ENCODE measurements at regions not wholly inside any gene's neighbourhood (a gene's known extent, or its start where the extent isn't known, plus 50 kb on each side); places are given as distances from the start of the nearest gene placed in this dataset.

DNA sequence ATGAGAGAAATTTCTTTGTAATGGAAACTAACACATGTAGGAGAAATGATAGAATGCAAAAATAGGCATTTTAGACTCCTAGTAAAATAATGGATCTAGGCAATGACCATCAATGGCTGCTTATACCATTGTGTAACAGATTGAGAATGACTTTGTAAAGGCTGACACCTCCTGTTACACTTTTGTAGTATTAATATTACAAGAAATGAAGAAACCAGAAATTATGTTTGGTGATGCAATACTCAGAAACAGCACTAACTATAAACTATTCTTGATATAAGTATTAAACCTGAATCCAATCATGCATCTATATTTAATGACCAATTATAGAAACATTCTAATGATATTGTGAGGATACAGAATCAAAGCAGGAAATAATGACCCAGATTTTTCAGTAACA lies 108.5 kb upstream of the CNTN1 start:
- Histone ChIP-seq H3K9me3 (ENCODE audit: control insufficient read depth in 2 of 2, insufficient read depth in 1 of 2, low read length in 1 of 2) (peaks cover 2 to 13% of the 10 kb centered on the region in 2 donors), H3K4me1 (ENCODE audit: control insufficient read depth in 2 of 2, insufficient read depth in 2 of 2, low read length in 2 of 2) (no peaks in the 10 kb centered on the region)

DNA sequence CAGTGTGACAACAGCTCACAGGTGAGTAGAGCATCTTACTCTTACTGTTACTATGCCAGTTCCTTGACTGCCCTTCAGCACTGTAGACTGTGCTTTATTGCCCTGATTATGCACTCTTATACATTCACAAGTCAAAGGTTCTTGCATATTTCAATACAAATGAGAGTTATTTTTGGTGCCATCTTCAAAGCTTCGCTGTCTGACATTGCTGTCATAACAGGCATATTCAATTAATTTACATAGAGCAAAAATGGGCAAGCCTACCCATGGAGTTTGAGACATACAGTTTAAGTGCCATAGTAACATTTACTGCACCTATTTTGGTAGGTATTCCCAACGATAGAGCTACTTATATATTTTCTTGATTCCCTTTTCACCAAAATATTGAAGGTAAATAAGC lies 107.5 kb upstream of the CNTN1 start:
- Histone ChIP-seq H3K9me3 (ENCODE audit: control insufficient read depth in 2 of 2, insufficient read depth in 1 of 2, low read length in 1 of 2) (peaks cover 2 to 13% of the 10 kb centered on the region in 2 donors), H3K4me1 (ENCODE audit: control insufficient read depth in 2 of 2, insufficient read depth in 2 of 2, low read length in 2 of 2) (no peaks in the 10 kb centered on the region), H3K36me3 (ENCODE audit: control insufficient read depth in 2 of 2, insufficient read depth in 2 of 2, low read length in 1 of 2) (no peaks in the 10 kb centered on the region), H3K27me3 (ENCODE audit: control insufficient read depth in 2 of 2, insufficient read depth in 1 of 2, low read length in 1 of 2) (no peaks in the 10 kb centered on the region), H3K4me3 (ENCODE audit: low read length in 2 of 2) (no peak overlapping the region), H3K27ac (ENCODE audit: low read depth in 1 of 2, low read length in 1 of 2) (no peak overlapping the region)
- no peak for DNase-seq (ENCODE audit: low read depth in 6 of 9, low spot score in 9 of 9)
- 63% methylated on average over 2 of the region's 2 CpGs for WGBS

More for the DNA sequence above, 108.5 kb upstream of the CNTN1 start:
- Histone ChIP-seq H3K4me3 (ENCODE audit: low read length in 2 of 2) (no peak overlapping the region), H3K36me3 (ENCODE audit: control insufficient read depth in 2 of 2, insufficient read depth in 2 of 2, low read length in 1 of 2) (no peaks in the 10 kb centered on the region), H3K27ac (ENCODE audit: low read depth in 1 of 2, low read length in 1 of 2) (no peak overlapping the region), H3K27me3 (ENCODE audit: control insufficient read depth in 2 of 2, insufficient read depth in 1 of 2, low read length in 1 of 2) (no peaks in the 10 kb centered on the region)
- no peak for DNase-seq (ENCODE audit: low read depth in 6 of 9, low spot score in 9 of 9)

DNA sequence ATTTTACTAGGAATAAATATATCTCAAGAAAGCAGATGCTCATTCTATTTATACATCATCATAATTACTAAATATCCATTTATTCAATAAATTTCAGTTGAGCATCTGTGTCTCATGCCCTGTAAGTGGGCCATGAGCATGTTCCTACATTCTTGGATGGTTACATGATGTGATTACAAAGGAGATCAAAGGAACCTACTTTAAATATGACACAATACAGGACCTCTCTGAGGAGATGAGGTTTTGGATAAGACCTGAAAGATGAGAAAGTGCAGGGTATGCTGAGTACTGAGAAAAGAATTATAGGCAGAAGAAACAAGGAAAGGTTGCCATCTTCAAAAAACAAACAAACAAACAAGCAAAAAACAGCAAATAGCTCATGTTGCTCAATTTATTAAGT lies 105.4 kb upstream of the CNTN1 start:
- peaks cover 2 to 3% of the 10 kb centered on the region in 2 donors for H3K9me3 ChIP-seq (ENCODE audit: control insufficient read depth in 2 of 2, insufficient read depth in 1 of 2, low read length in 1 of 2)
- H3K4me1 ChIP-seq (ENCODE audit: control insufficient read depth in 2 of 2, insufficient read depth in 2 of 2, low read length in 2 of 2), result no peaks in the 10 kb centered on the region
- H3K36me3 ChIP-seq (ENCODE audit: control insufficient read depth in 2 of 2, insufficient read depth in 2 of 2, low read length in 1 of 2), result no peaks in the 10 kb centered on the region
- H3K27ac ChIP-seq (ENCODE audit: low read depth in 1 of 2, low read length in 1 of 2), result no peak overlapping the region
- no peak overlapping the region for H3K4me3 ChIP-seq (ENCODE audit: low read length in 2 of 2)
- no peak for DNase-seq (ENCODE audit: low read depth in 6 of 9, low spot score in 9 of 9)
- H3K27me3 ChIP-seq (ENCODE audit: control insufficient read depth in 2 of 2, insufficient read depth in 1 of 2, low read length in 1 of 2), result no peaks in the 10 kb centered on the region

DNA sequence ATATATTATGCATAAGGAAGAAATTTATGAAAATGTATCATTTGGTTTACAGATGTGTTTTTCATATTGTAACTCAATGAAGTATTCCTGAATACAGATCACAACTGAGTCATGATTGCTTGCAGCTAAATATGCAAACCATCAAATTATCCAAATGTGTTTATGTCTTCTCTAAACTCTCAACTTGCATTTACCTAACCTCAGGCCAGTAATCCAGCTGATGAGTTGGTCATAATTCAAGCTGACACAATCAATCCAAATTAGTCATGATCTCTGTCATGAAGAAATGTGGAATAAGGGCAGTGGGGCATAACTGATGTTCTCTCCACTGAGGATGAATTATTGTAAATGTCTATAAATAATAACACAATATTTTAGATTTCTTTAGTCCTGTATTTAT lies 104.8 kb upstream of the CNTN1 start:
- no peak for DNase-seq (ENCODE audit: low read depth in 6 of 9, low spot score in 9 of 9)
- Histone ChIP-seq H3K27me3 (ENCODE audit: control insufficient read depth in 2 of 2, insufficient read depth in 1 of 2, low read length in 1 of 2) (no peaks in the 10 kb centered on the region), H3K27ac (ENCODE audit: low read depth in 1 of 2, low read length in 1 of 2) (no peak overlapping the region), H3K4me3 (ENCODE audit: low read length in 2 of 2) (no peak overlapping the region), H3K9me3 (ENCODE audit: control insufficient read depth in 2 of 2, insufficient read depth in 1 of 2, low read length in 1 of 2) (no peaks in the 10 kb centered on the region), H3K4me1 (ENCODE audit: control insufficient read depth in 2 of 2, insufficient read depth in 2 of 2, low read length in 2 of 2) (no peaks in the 10 kb centered on the region), H3K36me3 (ENCODE audit: control insufficient read depth in 2 of 2, insufficient read depth in 2 of 2, low read length in 1 of 2) (no peaks in the 10 kb centered on the region)

DNA sequence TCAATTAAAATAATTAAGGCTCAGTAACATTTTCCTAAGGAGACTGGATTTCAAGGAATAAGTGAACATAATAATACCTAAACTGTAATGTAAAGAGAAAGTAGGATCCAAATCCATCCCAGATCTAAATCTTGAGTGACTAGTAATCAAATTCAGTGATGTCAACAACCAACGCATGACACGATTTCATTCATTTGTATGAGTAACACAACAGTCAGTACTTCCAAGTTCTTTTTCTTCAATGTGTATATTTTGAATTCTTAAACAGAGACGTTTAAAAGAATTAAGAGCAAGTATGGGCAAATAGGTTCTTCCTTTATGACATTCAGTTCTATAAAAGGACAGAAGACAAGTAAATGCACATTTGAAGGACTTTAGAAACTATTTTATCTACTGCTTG lies 104.3 kb upstream of the CNTN1 start:
- H3K4me3 ChIP-seq (ENCODE audit: low read length in 2 of 2), result no peak overlapping the region

DNA sequence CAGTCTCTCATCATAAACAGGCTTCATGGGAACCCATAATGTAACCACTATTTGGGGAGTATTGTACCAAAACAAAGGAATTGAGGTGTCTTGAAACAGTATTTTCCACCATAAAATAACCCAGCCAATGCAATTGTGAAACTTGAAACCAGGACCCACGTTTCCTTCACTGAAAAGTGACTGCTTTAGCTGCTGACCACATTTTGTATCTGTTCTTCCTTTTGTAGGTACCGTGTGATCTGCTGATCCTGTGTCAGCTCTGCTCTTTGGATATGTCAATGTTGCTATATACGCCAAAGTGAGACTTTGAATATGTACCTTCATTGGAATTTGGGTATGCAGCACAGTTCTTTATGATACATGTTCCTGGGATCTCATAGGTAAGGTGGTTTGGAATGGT lies 95.1 kb upstream of the CNTN1 start:
- WGBS, result 74% methylated on average over 3 of the region's 3 CpGs
- Histone ChIP-seq H3K4me3 (ENCODE audit: low read length in 2 of 2) (no peak overlapping the region), H3K36me3 (ENCODE audit: control insufficient read depth in 2 of 2, insufficient read depth in 2 of 2, low read length in 1 of 2) (no peaks in the 10 kb centered on the region), H3K9me3 (ENCODE audit: control insufficient read depth in 2 of 2, insufficient read depth in 1 of 2, low read length in 1 of 2) (peaks cover 0 to 2% of the 10 kb centered on the region in 2 donors), H3K4me1 (ENCODE audit: control insufficient read depth in 2 of 2, insufficient read depth in 2 of 2, low read length in 2 of 2) (no peaks in the 10 kb centered on the region), H3K27ac (ENCODE audit: low read depth in 1 of 2, low read length in 1 of 2) (no peak overlapping the region), H3K27me3 (ENCODE audit: control insufficient read depth in 2 of 2, insufficient read depth in 1 of 2, low read length in 1 of 2) (no peaks in the 10 kb centered on the region)
- no peak for DNase-seq (ENCODE audit: low read depth in 6 of 9, low spot score in 9 of 9)

More for the DNA sequence above, 104.3 kb upstream of the CNTN1 start:
- no peaks in the 10 kb centered on the region for H3K9me3 ChIP-seq (ENCODE audit: control insufficient read depth in 2 of 2, insufficient read depth in 1 of 2, low read length in 1 of 2)
- whole genome bisulfite sequencing, result 89% methylated on average over 3 of the region's 3 CpGs
- H3K4me1 ChIP-seq (ENCODE audit: control insufficient read depth in 2 of 2, insufficient read depth in 2 of 2, low read length in 2 of 2), result no peaks in the 10 kb centered on the region
- no peak overlapping the region for H3K27ac ChIP-seq (ENCODE audit: low read depth in 1 of 2, low read length in 1 of 2)
- no peaks in the 10 kb centered on the region for H3K36me3 ChIP-seq (ENCODE audit: control insufficient read depth in 2 of 2, insufficient read depth in 2 of 2, low read length in 1 of 2)
- no peaks in the 10 kb centered on the region for H3K27me3 ChIP-seq (ENCODE audit: control insufficient read depth in 2 of 2, insufficient read depth in 1 of 2, low read length in 1 of 2)
- DNase-seq (ENCODE audit: low read depth in 6 of 9, low spot score in 9 of 9), result no peak

DNA sequence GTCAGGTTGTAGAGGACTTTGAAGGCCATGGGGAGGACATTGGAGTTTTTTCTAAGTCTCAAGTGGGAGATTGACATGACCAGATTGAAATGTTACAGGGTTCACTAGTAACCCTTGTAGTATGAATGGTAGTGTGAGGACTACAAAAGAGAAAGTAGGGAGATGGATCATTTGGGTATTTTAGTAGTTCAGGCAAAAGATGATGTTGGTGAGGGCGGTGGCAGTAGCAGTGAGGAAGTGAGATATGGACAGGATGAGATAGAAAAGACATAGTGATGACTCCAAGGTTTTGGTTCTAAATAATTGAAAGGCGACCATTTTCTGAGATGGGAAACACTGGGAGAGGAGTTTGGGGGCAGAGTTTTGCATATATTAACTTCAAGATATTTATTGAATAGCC lies 94.2 kb upstream of the CNTN1 start:
- no peak for DNase-seq (ENCODE audit: low read depth in 6 of 9, low spot score in 9 of 9)
- Histone ChIP-seq H3K36me3 (ENCODE audit: control insufficient read depth in 2 of 2, insufficient read depth in 2 of 2, low read length in 1 of 2) (no peaks in the 10 kb centered on the region), H3K27me3 (ENCODE audit: control insufficient read depth in 2 of 2, insufficient read depth in 1 of 2, low read length in 1 of 2) (no peaks in the 10 kb centered on the region), H3K4me1 (ENCODE audit: control insufficient read depth in 2 of 2, insufficient read depth in 2 of 2, low read length in 2 of 2) (no peaks in the 10 kb centered on the region), H3K27ac (ENCODE audit: low read depth in 1 of 2, low read length in 1 of 2) (no peak overlapping the region), H3K9me3 (ENCODE audit: control insufficient read depth in 2 of 2, insufficient read depth in 1 of 2, low read length in 1 of 2) (peaks cover 0 to 2% of the 10 kb centered on the region in 2 donors), H3K4me3 (ENCODE audit: low read length in 2 of 2) (no peak overlapping the region)
- 91% methylated on average over 2 of the region's 2 CpGs for WGBS

DNA sequence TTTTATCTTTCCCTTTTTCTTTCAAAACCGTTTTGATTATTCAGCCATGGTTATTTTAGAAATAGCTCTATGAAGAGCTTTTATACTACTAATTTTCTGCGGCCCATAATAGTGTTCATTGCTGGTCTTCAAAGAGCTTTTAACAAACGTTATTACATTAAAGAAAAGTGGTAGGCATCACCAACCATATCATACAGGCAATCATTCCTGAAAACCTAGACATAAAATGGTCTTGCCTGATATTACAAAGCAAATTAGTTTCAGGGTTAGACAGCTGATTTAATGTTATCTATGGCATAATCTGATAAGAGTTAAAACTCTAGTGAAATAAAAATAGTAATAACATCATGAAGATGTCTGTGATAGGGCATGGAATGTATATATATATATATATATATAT lies 89.7 kb upstream of the CNTN1 start:
- Histone ChIP-seq H3K9me3 (ENCODE audit: control insufficient read depth in 2 of 2, insufficient read depth in 1 of 2, low read length in 1 of 2) (no peaks in the 10 kb centered on the region), H3K27me3 (ENCODE audit: control insufficient read depth in 2 of 2, insufficient read depth in 1 of 2, low read length in 1 of 2) (no peaks in the 10 kb centered on the region), H3K27ac (ENCODE audit: low read depth in 1 of 2, low read length in 1 of 2) (no peak overlapping the region), H3K4me1 (ENCODE audit: control insufficient read depth in 2 of 2, insufficient read depth in 2 of 2, low read length in 2 of 2) (no peaks in the 10 kb centered on the region), H3K4me3 (ENCODE audit: low read length in 2 of 2) (no peak overlapping the region), H3K36me3 (ENCODE audit: control insufficient read depth in 2 of 2, insufficient read depth in 2 of 2, low read length in 1 of 2) (no peaks in the 10 kb centered on the region)
- 75% methylated on average over 3 of the region's 3 CpGs for WGBS
- DNase-seq (ENCODE audit: low read depth in 6 of 9, low spot score in 9 of 9), result no peak

DNA sequence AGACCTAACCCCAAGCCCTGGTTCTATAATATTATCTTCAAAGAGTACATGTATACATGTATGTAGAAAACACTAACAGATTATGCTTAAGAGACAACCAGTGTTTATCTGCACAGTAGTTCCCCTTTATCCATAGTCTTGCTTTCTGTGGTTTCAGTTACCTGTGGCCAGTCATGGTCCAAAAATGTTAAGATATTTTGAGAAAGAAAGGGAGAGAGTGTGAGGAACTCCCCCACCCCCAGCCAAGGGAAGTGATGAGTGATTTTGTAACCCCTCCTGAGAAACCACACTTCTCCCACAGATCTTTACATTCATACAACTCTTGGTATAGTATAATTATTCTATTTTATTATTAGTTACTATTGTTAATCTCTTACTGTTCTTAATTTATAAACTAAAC lies 77.3 kb upstream of the CNTN1 start:
- no peak overlapping the region for H3K4me3 ChIP-seq (ENCODE audit: low read length in 2 of 2)
- H3K9me3 ChIP-seq (ENCODE audit: control insufficient read depth in 2 of 2, insufficient read depth in 1 of 2, low read length in 1 of 2), result no peaks in the 10 kb centered on the region
- no peak overlapping the region for H3K27ac ChIP-seq (ENCODE audit: low read depth in 1 of 2, low read length in 1 of 2)
- no peak for DNase-seq (ENCODE audit: low read depth in 6 of 9, low spot score in 9 of 9)
- no peaks in the 10 kb centered on the region for H3K27me3 ChIP-seq (ENCODE audit: control insufficient read depth in 2 of 2, insufficient read depth in 1 of 2, low read length in 1 of 2)
- no peaks in the 10 kb centered on the region for H3K4me1 ChIP-seq (ENCODE audit: control insufficient read depth in 2 of 2, insufficient read depth in 2 of 2, low read length in 2 of 2)
- no peaks in the 10 kb centered on the region for H3K36me3 ChIP-seq (ENCODE audit: control insufficient read depth in 2 of 2, insufficient read depth in 2 of 2, low read length in 1 of 2)

DNA sequence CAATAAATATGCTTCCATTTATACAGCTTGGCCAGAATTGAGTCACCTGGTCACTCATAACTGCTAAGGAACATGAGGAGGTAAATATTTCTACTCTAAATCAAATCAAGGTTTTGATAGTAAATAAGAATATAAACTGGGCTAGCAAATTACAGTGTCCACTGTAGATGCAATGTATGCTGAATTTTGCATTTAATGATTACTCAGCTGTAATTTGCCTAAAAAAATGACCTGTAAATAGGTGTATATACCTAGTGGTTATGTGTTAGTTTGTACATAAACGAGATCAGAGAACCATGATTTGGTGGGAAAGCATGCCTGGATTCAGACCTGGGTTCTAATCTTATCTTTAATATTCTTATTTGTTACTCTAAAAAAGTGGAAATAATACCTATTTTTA lies 76.6 kb upstream of the CNTN1 start:
- Histone ChIP-seq H3K9me3 (ENCODE audit: control insufficient read depth in 2 of 2, insufficient read depth in 1 of 2, low read length in 1 of 2) (no peaks in the 10 kb centered on the region), H3K4me3 (ENCODE audit: low read length in 2 of 2) (no peak overlapping the region), H3K27me3 (ENCODE audit: control insufficient read depth in 2 of 2, insufficient read depth in 1 of 2, low read length in 1 of 2) (no peaks in the 10 kb centered on the region), H3K4me1 (ENCODE audit: control insufficient read depth in 2 of 2, insufficient read depth in 2 of 2, low read length in 2 of 2) (no peaks in the 10 kb centered on the region), H3K36me3 (ENCODE audit: control insufficient read depth in 2 of 2, insufficient read depth in 2 of 2, low read length in 1 of 2) (no peaks in the 10 kb centered on the region), H3K27ac (ENCODE audit: low read depth in 1 of 2, low read length in 1 of 2) (no peak overlapping the region)
- 86% methylated on average over 1 of the region's 1 CpG for WGBS
- DNase-seq (ENCODE audit: low read depth in 6 of 9, low spot score in 9 of 9), result no peak
